ENCODE measurements at regions not wholly inside any gene's neighbourhood (a gene's known extent, or its start where the extent isn't known, plus 50 kb on each side); places are given as distances from the start of the nearest gene placed in this dataset.

GRCh38 chr2:7730449-7730848 lies 813.2 kb downstream of the RNF144A start:
- TF ChIP-seq POLR2A (IDR thresholded peaks at IDR 0.05; ENCODE audit: extremely low read depth, insufficient read length): no peak
- TF ChIP-seq, protein P1, sequence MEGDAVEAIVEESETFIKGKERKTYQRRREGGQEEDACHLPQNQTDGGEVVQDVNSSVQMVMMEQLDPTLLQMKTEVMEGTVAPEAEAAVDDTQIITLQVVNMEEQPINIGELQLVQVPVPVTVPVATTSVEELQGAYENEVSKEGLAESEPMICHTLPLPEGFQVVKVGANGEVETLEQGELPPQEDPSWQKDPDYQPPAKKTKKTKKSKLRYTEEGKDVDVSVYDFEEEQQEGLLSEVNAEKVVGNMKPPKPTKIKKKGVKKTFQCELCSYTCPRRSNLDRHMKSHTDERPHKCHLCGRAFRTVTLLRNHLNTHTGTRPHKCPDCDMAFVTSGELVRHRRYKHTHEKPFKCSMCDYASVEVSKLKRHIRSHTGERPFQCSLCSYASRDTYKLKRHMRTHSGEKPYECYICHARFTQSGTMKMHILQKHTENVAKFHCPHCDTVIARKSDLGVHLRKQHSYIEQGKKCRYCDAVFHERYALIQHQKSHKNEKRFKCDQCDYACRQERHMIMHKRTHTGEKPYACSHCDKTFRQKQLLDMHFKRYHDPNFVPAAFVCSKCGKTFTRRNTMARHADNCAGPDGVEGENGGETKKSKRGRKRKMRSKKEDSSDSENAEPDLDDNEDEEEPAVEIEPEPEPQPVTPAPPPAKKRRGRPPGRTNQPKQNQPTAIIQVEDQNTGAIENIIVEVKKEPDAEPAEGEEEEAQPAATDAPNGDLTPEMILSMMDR (IDR thresholded peaks at IDR 0.05; ENCODE audit: low read depth, low read length): no peak
- TF ChIP-seq, protein P2, sequence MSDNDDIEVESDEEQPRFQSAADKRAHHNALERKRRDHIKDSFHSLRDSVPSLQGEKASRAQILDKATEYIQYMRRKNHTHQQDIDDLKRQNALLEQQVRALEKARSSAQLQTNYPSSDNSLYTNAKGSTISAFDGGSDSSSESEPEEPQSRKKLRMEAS (IDR thresholded peaks at IDR 0.05; ENCODE audit: low read depth, low read length): no peak

All from NB4 (cell line).